IPS DF 19.7 (cell line): ENCODE measurements at regions not wholly inside any gene's neighbourhood (a gene's known extent, or its start where the extent isn't known, plus 50 kb on each side); places are given as distances from the start of the nearest gene placed in this dataset.

ENCODE experiments used
- DNase-seq: peaks from one replicate; pipeline ENCODE4 v3.0.0-alpha.2; 2013; ENCODE audit warnings: low read depth, low spot score

GRCh38 chr4:24244663-24245490 lies 339.5 kb downstream of the DHX15 start:
- DNase-seq, result no peak

- DNase-seq, result no peak
Observed at GRCh38 chr4:24243641-24244040, 340.7 kb downstream of the DHX15 start.

- no peak for DNase-seq
Observed at GRCh38 chr4:24241511-24241910, 342.8 kb downstream of the DHX15 start.

- DNase-seq, result no peak
Observed at GRCh38 chr4:24240655-24241054, 343.7 kb downstream of the DHX15 start.

GRCh38 chr4:24237709-24238108 lies 346.6 kb downstream of the DHX15 start:
- no peak for DNase-seq

- no peak for DNase-seq
Observed at GRCh38 chr4:24236532-24236931, 346.7 kb upstream of the PPARGC1A start.

GRCh38 chr4:24236120-24236519 lies 346.3 kb upstream of the PPARGC1A start:
- DNase-seq, result no peak

- DNase-seq, result no peak
Observed at GRCh38 chr4:24235618-24236017, 345.8 kb upstream of the PPARGC1A start.

- DNase-seq, result no peak
Observed at GRCh38 chr4:24234288-24234848, 344.5 kb upstream of the PPARGC1A start.

GRCh38 chr4:24230955-24231354 lies 341.1 kb upstream of the PPARGC1A start:
- no peak for DNase-seq

GRCh38 chr4:24229978-24230377 lies 340.1 kb upstream of the PPARGC1A start:
- DNase-seq, result no peak

GRCh38 chr4:24228692-24229091 lies 338.8 kb upstream of the PPARGC1A start:
- DNase-seq, result no peak

GRCh38 chr4:24226667-24227066 lies 336.8 kb upstream of the PPARGC1A start:
- DNase-seq, result no peak

- no peak for DNase-seq
Observed at GRCh38 chr4:24226023-24226422, 336.2 kb upstream of the PPARGC1A start.

GRCh38 chr4:24224446-24224845 lies 334.6 kb upstream of the PPARGC1A start:
- DNase-seq, result no peak

GRCh38 chr4:24219209-24219608 lies 329.4 kb upstream of the PPARGC1A start:
- DNase-seq, result no peak

- no peak for DNase-seq
Observed at GRCh38 chr4:24218566-24218965, 328.7 kb upstream of the PPARGC1A start.

- DNase-seq, result no peak
Observed at GRCh38 chr4:24214796-24215195, 324.9 kb upstream of the PPARGC1A start.

- DNase-seq, result no peak
Observed at GRCh38 chr4:24213961-24214360, 324.1 kb upstream of the PPARGC1A start.

GRCh38 chr4:24212642-24213041 lies 322.8 kb upstream of the PPARGC1A start:
- DNase-seq, result no peak

GRCh38 chr4:24211856-24212255 lies 322.0 kb upstream of the PPARGC1A start:
- no peak for DNase-seq

GRCh38 chr4:24210332-24210902 lies 320.6 kb upstream of the PPARGC1A start:
- no peak for DNase-seq

GRCh38 chr4:24209906-24210305 lies 320.1 kb upstream of the PPARGC1A start:
- no peak for DNase-seq
